A549 (cell line): ENCODE measurements at regions not wholly inside any gene's neighbourhood (a gene's known extent, or its start where the extent isn't known, plus 50 kb on each side); places are given as distances from the start of the nearest gene placed in this dataset.

Experiments used
- ATAC-seq, 2 experiments: fragments of 200-7000 bp in 1 of 2; fragments of >200 bp in 1 of 2; cut with Nextera tagmentation in 1 of 2; cut with Tn5 transposase in 1 of 2; 3 replicates each; pipeline versions ENCODE4 v1.8.0 to v1.9.1; 2018 to 2020; ENCODE audit warnings: mild to moderate bottlenecking in 1 of 2, moderate library complexity in 1 of 2
- CTCF ChIA-PET: fragments of 300-600 bp; sonication (Branson Sonifier 250); formaldehyde crosslinking; extraction: SDS; loops from one replicate; lab custom pipeline; 2021; ENCODE audit warnings: antibody characterized with exemption, inconsistent platforms; lab: Yijun Ruan, JAX
- POLR2A ChIA-PET: fragments of 350-600 bp; formaldehyde crosslinking; extraction: SDS; loops from one replicate; lab custom pipeline; 2021; ENCODE audit warnings: antibody characterized with exemption, inconsistent platforms; lab: Yijun Ruan, JAX
- DNase-seq, 2 experiments: peaks; one replicate each; pipeline versions ENCODE4 v3.0.0 to v3.0.0-alpha.2; 2011 to 2016; ENCODE audit warnings: low read depth in 1 of 2, low spot score in 1 of 2
- FAIRE-seq: peaks from 2 replicates; lab custom pipeline; 2011; peaks lifted over from hg19 to GRCh38; lab: Jason Lieb, UNC
- H3K27ac ChIP-seq, 2 experiments: fragments of >200 bp; sonication (Bioruptor Twin); formaldehyde crosslinking; 3 replicates each; pipeline ENCODE4 v1.5.1; 2016 to 2017
- H3K4me1 ChIP-seq: fragments of >200 bp; sonication (Bioruptor Twin); formaldehyde crosslinking; 3 replicates; pipeline ENCODE4 v1.6.1; 2016
- H3K4me2 ChIP-seq: fragments of >200 bp; sonication (Bioruptor Twin); formaldehyde crosslinking; 3 replicates; pipeline ENCODE4 v1.6.1; 2016
- H3K4me3 ChIP-seq: fragments of >200 bp; sonication (Bioruptor Twin); formaldehyde crosslinking; 3 replicates; pipeline ENCODE4 v1.5.1; 2016
- H3K9me3 ChIP-seq: fragments of >200 bp; sonication (Bioruptor Twin); formaldehyde crosslinking; 3 replicates; pipeline ENCODE4 v1.6.1; 2016
- ATOH8 ChIP-seq: fragments of 250-450 bp; sonication (Bioruptor Pico); IDR thresholded peaks from 2 replicates; pipeline ENCODE4 v1.5.0; 2020; ENCODE audit warnings: low read depth, mild to moderate bottlenecking, moderate library complexity
- BCL3 ChIP-seq: fragments of >200 bp; sonication (Bioruptor Twin); formaldehyde crosslinking; IDR thresholded peaks from 3 replicates; pipeline ENCODE4 v1.6.1; 2016
- BHLHE40 ChIP-seq: IDR thresholded peaks from 2 replicates; pipeline ENCODE4 v1.6.1; 2012; ENCODE audit warnings: low read depth, low read length, inconsistent platforms
- CHD2 ChIP-seq: fragments of 150-350 bp; IDR thresholded peaks from 2 replicates; pipeline ENCODE4 v1.6.1; 2014; ENCODE audit warnings: low read length; ENCODE audit not compliant: partially characterized antibody
- CHD4 ChIP-seq: fragments of 200-600 bp; sonication (generic); IDR thresholded peaks from 2 replicates; pipeline ENCODE4 v1.6.1; 2016; ENCODE audit warnings: antibody characterized with exemption, mild to moderate bottlenecking, borderline replicate concordance
- E2F6 ChIP-seq: IDR thresholded peaks from 2 replicates; pipeline ENCODE4 v1.6.1; 2012; ENCODE audit warnings: low read depth, borderline replicate concordance
- ESRRA ChIP-seq: fragments of 150-350 bp; IDR thresholded peaks from 2 replicates; pipeline ENCODE4 v1.6.1; 2014; ENCODE audit warnings: mild to moderate bottlenecking, low read length, borderline replicate concordance
- FOSB ChIP-seq: fragments of 250-450 bp; sonication (Bioruptor Pico); IDR thresholded peaks from 2 replicates; pipeline ENCODE4 v1.5.0; 2020; ENCODE audit warnings: mild to moderate bottlenecking, moderate library complexity
- FOSL2 ChIP-seq, 2 experiments: fragments of 450-650 bp in 1 of 2; fragments of >200 bp in 1 of 2; sonication (Bioruptor Twin) in 1 of 2; formaldehyde crosslinking; IDR thresholded peaks; 2 replicates each; pipeline versions ENCODE4 v1.5.0 to v1.6.1; 2016 to 2020; ENCODE audit warnings: mild to moderate bottlenecking in 1 of 2, moderate library complexity in 1 of 2
- GATA3 ChIP-seq: IDR thresholded peaks from 2 replicates; pipeline ENCODE4 v1.6.1; 2012; ENCODE audit warnings: borderline replicate concordance
- HDAC2 ChIP-seq: fragments of 200-600 bp; sonication (generic); IDR thresholded peaks from 2 replicates; pipeline ENCODE4 v1.6.1; 2016
- HES2 ChIP-seq: fragments of >200 bp; sonication (Bioruptor Twin); formaldehyde crosslinking; IDR thresholded peaks from 2 replicates; pipeline ENCODE4 v1.6.1; 2016
- HOXB13 ChIP-seq: fragments of 250-450 bp; sonication (Bioruptor Pico); IDR thresholded peaks from 2 replicates; pipeline ENCODE4 v1.5.0; 2020; ENCODE audit warnings: low read depth, mild to moderate bottlenecking, moderate library complexity
- HOXB5 ChIP-seq: fragments of 250-450 bp; sonication (Bioruptor Pico); IDR thresholded peaks from 2 replicates; pipeline ENCODE4 v1.5.0; 2020; ENCODE audit warnings: mild to moderate bottlenecking, moderate library complexity
- KDM1A ChIP-seq: fragments of 200-600 bp; sonication (generic); IDR thresholded peaks from 2 replicates; pipeline ENCODE4 v1.6.1; 2016; ENCODE audit warnings: low read depth, mild to moderate bottlenecking
- MAFK ChIP-seq: fragments of 450-650 bp; IDR thresholded peaks from 2 replicates; pipeline ENCODE4 v1.6.1; 2014; ENCODE audit not compliant: partially characterized antibody
- MYC ChIP-seq: IDR thresholded peaks from 2 replicates; pipeline ENCODE4 v1.6.1; 2012; ENCODE audit warnings: mild to moderate bottlenecking, inconsistent platforms, low read length, improper control_type of control experiment, borderline replicate concordance
- NR3C1 ChIP-seq: fragments of >200 bp; sonication (Bioruptor Twin); formaldehyde crosslinking; IDR thresholded peaks from 3 replicates; pipeline ENCODE4 v1.6.1; 2017
- PHF8 ChIP-seq: fragments of 200-600 bp; sonication (generic); IDR thresholded peaks from 2 replicates; pipeline ENCODE4 v1.6.1; 2016; ENCODE audit warnings: low read depth, mild to moderate bottlenecking, antibody characterized with exemption, moderate library complexity, borderline replicate concordance
- RAD21 ChIP-seq, 2 experiments: fragments of >200 bp in 1 of 2; sonication (Bioruptor Twin) in 1 of 2; formaldehyde crosslinking in 1 of 2; IDR thresholded peaks in 1 of 2; conservative IDR thresholded peaks in 1 of 2; 2 replicates in 1 of 2; 3 replicates in 1 of 2; pipeline ENCODE4 v1.6.1; 2012 to 2018; ENCODE audit warnings: inconsistent platforms in 1 of 2
- RFX5 ChIP-seq: fragments of 450-650 bp; IDR thresholded peaks from 2 replicates; pipeline ENCODE4 v1.7.1; 2014; ENCODE audit warnings: antibody characterized with exemption, mild to moderate bottlenecking, moderate library complexity
- RNF2 ChIP-seq: fragments of 200-600 bp; sonication (generic); IDR thresholded peaks from 2 replicates; pipeline ENCODE4 v1.6.1; 2016; ENCODE audit warnings: low read depth, mild to moderate bottlenecking, antibody characterized with exemption, moderate library complexity, borderline replicate concordance
- SREBF2 ChIP-seq: fragments of 450-650 bp; IDR thresholded peaks from 2 replicates; pipeline ENCODE4 v1.6.1; 2014; ENCODE audit warnings: mild to moderate bottlenecking, moderate library complexity
- TFCP2L1 ChIP-seq: fragments of 250-450 bp; sonication (Bioruptor Pico); IDR thresholded peaks from 2 replicates; pipeline ENCODE4 v1.5.0; 2021; ENCODE audit warnings: mild to moderate bottlenecking
- USF2 ChIP-seq: fragments of 450-650 bp; IDR thresholded peaks from 2 replicates; pipeline ENCODE4 v1.6.1; 2014; ENCODE audit warnings: antibody characterized with exemption
- ZSCAN20 ChIP-seq: fragments of 250-450 bp; sonication (Bioruptor Pico); IDR thresholded peaks from 2 replicates; pipeline ENCODE4 v1.8.0; 2022; ENCODE audit warnings: mild to moderate bottlenecking, moderate library complexity
- WGBS: methylation state at CpG from one replicate; pipeline ENCODE4 v1.1.6; 2017; ENCODE audit errors: missing lambda C conversion rate; 5-methylcytosine and 5-hydroxymethylcytosine counted together

- FAIRE-seq (no peak), DNase-seq (no peak), ATAC-seq (no peak)
- H3K4me1 ChIP-seq: no peaks in the 10 kb centered on the region
- no peak overlapping the region for H3K4me3 ChIP-seq
- 0% methylated on average over 2 of the region's 2 CpGs for WGBS
- ChIA-PET CTCF (no interaction called here), POLR2A (no interaction called here)
- TF ChIP-seq FOSB (CRISPR knock-in tag) (no peak), ESRRA (no peak), KDM1A (no peak), RFX5 (no peak), RAD21 (conservative IDR thresholded peaks at IDR 0.05 in 1 of 2, IDR thresholded peaks at IDR 0.05 in 1 of 2) (no peak), USF2 (no peak), HDAC2 (no peak), HOXB5 (CRISPR knock-in tag) (no peak), MYC (no peak), GATA3 (no peak), HES2 (no peak), RNF2 (no peak), BHLHE40 (no peak), ZSCAN20 (CRISPR knock-in tag) (no peak), HOXB13 (no peak), SREBF2 (no peak)
- H3K9me3 ChIP-seq: no peaks in the 10 kb centered on the region
- no peak overlapping the region for H3K27ac ChIP-seq
- no peak overlapping the region for H3K4me2 ChIP-seq
Observed at GRCh38 chr6:99177736-99178135, 171.7 kb downstream of the FAXC start.

DNA sequence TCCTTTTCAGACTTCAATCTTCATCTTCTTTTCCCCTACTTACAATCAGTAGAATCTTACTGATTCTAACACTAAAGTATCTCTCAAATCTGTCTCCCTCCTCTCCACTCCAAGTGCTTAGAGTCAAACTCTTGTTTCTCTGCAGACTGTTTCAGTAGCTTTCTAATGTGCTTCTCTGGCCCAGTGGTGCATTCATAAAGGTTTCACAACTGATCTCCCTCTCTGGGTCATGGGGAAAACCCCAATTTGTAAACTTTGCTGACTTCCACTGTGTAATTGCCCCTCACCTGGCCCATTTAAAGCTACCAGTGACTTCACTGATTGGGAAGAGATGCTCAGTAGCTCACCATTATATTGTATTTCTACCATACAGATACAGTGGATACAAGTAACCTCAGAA, 183.6 kb downstream of the FAXC start:
- CTCF ChIA-PET: no interaction called here
- no peak for DNase-seq
- FAIRE-seq: no peak

More for the DNA sequence above, 183.6 kb downstream of the FAXC start:
- TF ChIP-seq HES2: no peak
- TF ChIP-seq FOSB (CRISPR knock-in tag): no peak
- TF ChIP-seq TFCP2L1 (CRISPR knock-in tag): no peak
- TF ChIP-seq HOXB13: no peak
- TF ChIP-seq MAFK: no peak
- TF ChIP-seq NR3C1: no peak
- no peak for TF ChIP-seq MYC
- TF ChIP-seq E2F6: no peak
- no peak for TF ChIP-seq ATOH8 (CRISPR knock-in tag)
- TF ChIP-seq RAD21 (conservative IDR thresholded peaks at IDR 0.05 in 1 of 2, IDR thresholded peaks at IDR 0.05 in 1 of 2): no peak
- no peak for TF ChIP-seq ZSCAN20 (CRISPR knock-in tag)
- TF ChIP-seq BCL3: no peak
- TF ChIP-seq CHD4: no peak
- no peak for TF ChIP-seq SREBF2
- no peak for TF ChIP-seq PHF8
- TF ChIP-seq ESRRA: no peak
- no peak for TF ChIP-seq CHD2
- no peak for TF ChIP-seq FOSL2 (IDR thresholded peaks at IDR 0.05)
- TF ChIP-seq FOSL2 (CRISPR knock-in tag; IDR thresholded peaks at IDR 0.05): no peak
- no peak for TF ChIP-seq RFX5
- ATAC-seq: no peak
- Histone ChIP-seq H3K4me3 (no peak overlapping the region), H3K9me3 (no peaks in the 10 kb centered on the region), H3K27ac (no peak overlapping the region), H3K4me1 (no peaks in the 10 kb centered on the region), H3K4me2 (no peak overlapping the region)
- POLR2A ChIA-PET: no interaction called here
